ENCODE measurements at regions not wholly inside any gene's neighbourhood (a gene's known extent, or its start where the extent isn't known, plus 50 kb on each side); places are given as distances from the start of the nearest gene placed in this dataset.
"Not testable (repeated sequence)": the region's sequence is repeated elsewhere in the genome, so short reads cannot be mapped to it uniquely, and the experiment has no call there.

DNA sequence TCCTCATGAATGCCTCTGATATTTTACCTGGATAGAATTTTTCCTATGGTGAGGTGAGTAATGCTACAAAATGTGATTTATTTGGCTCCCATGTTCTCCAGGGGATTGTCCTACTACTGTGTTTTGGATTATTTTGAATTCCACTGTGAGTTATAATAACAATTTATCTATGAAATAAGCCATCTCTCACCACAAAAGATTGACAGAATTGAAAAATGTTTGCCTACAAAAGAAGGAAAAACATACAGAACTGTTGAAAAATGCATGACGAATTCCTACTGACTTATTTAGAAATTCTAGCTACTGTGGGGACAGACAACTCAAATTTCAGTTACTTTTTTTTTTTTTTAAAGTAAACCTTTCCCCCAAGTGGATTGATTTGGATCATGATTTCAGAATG lies 463.7 kb upstream of the GRIN3A start:
- no peak for DNase-seq (ENCODE audit: low read depth in 2 of 3, low spot score in 1 of 3)

GRCh38 chr9:102185962-102186361 lies 447.5 kb upstream of the GRIN3A start:
- DNase-seq (ENCODE audit: low read depth in 2 of 3, low spot score in 1 of 3) = no peak

DNA sequence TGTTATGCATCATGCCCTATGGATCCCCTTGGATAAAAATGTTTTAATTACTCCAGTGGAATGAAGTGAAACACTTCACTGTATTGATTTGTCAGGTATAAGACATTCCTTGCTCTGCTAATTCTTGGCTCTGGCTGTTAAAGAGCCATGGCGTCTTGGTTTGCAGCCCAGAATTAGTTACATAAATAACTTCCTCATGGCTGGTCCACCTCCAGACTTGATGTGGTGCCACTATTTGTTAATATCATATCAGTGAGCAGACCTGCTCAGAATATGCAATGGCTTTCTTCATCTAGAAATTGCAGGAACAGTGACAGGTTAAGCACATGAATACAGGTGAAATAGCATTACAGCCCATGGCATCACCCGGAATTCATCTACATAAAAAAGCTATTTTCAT lies 446.9 kb upstream of the GRIN3A start:
- no peak for DNase-seq (ENCODE audit: low read depth in 2 of 3, low spot score in 1 of 3)

- DNase-seq (ENCODE audit: low read depth in 2 of 3, low spot score in 1 of 3) = no peak
Measured at GRCh38 chr9:102178811-102179210, 440.4 kb upstream of the GRIN3A start.

GRCh38 chr9:102174202-102174601 lies 435.8 kb upstream of the GRIN3A start:
- DNase-seq (ENCODE audit: low read depth in 2 of 3, low spot score in 1 of 3) = not testable (repeated sequence)

DNA sequence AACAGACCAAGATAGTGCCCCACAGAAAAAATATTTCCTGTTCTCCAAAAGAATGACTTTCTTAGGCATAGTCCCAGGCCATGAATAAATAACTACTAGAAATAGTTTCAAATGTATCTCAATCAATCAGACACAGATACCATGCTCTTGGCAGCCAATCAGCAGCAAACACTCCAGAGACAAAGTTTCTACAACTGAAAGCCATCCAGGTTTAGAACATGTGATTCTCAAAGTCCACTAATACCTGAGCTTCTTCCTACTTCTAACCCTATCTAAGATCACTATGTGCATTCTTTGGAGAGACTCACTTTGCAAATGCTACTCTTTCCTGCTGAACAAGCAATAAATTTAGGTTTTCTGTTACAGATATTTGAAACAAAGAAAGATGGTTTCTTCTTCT lies 425.8 kb upstream of the GRIN3A start:
- DNase-seq (ENCODE audit: low read depth in 2 of 3, low spot score in 1 of 3) = no peak

GRCh38 chr9:102153081-102153480 lies 414.6 kb upstream of the GRIN3A start:
- not testable (repeated sequence) for DNase-seq (ENCODE audit: low read depth in 2 of 3, low spot score in 1 of 3)

GRCh38 chr9:102135768-102136167 lies 397.3 kb upstream of the GRIN3A start:
- DNase-seq (ENCODE audit: low read depth in 2 of 3, low spot score in 1 of 3) = no peak

- DNase-seq (ENCODE audit: low read depth in 2 of 3, low spot score in 1 of 3) = no peak
Measured at GRCh38 chr9:102124465-102124864, 386.0 kb upstream of the GRIN3A start.

DNA sequence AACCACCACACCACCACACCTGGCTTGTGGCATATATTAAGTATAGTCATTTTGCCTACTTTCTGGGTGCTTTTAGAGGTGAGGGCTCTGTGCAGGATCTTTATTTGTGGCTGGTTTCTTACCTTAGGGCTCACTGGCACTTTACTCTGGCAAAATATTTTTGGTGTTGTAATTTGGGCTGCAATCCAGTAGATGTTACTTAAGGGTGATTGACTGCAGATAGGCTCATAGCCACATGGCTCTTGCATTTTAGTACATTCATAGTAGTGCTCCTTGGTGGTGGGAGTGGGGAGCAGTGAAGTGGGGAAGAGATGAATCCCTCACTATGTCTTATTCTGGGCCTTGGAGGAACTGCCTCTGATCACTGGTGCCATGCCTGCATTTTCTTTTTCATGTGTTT lies 376.1 kb upstream of the GRIN3A start:
- DNase-seq (ENCODE audit: low read depth in 2 of 3, low spot score in 1 of 3) = no peak

DNA sequence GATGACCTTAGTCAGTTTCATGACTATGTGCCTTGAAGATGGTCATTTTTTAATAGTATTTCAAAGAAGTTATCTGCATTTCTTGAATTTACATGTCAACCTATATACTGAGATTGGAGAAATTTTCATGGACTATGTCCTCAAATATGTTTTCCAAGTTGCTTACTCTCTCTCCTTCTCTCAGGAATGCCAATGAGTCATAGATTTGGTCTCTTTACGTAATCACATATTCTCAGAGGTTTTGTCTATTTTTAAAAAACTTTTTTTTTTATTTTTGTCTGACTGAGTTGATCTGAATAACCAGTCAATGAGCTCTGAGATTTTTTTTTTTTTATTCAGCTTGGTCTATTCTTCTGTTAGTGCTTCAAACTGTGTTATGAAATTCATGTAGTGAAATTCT lies 374.7 kb upstream of the GRIN3A start:
- DNase-seq (ENCODE audit: low read depth in 2 of 3, low spot score in 1 of 3) = no peak

GRCh38 chr9:102106439-102106838 lies 368.0 kb upstream of the GRIN3A start:
- no peak for DNase-seq (ENCODE audit: low read depth in 2 of 3, low spot score in 1 of 3)

GRCh38 chr9:102101723-102102122 lies 363.3 kb upstream of the GRIN3A start:
- no peak for DNase-seq (ENCODE audit: low read depth in 2 of 3, low spot score in 1 of 3)

- DNase-seq (ENCODE audit: low read depth in 2 of 3, low spot score in 1 of 3) = no peak
Measured at GRCh38 chr9:102087141-102087540, 348.7 kb upstream of the GRIN3A start.

DNA sequence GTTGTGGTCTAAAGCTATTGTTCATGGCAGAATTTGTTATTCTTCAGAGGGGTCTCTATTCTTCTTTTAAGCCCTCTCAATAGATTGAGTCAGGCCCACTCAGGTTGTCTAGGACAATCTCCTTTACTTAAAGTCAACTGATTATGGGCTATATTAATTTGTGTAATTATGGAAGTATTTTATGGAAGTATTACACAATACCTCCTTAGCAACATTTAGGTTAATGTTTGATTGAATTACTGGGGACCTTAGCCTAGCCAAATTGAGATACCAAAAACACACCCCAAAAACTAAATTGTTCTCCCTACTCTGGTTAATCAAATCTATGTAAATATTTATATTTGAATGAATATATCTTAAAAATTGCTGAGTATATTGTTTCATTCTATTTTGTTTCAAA lies 347.1 kb upstream of the GRIN3A start:
- no peak for DNase-seq (ENCODE audit: low read depth in 2 of 3, low spot score in 1 of 3)

DNA sequence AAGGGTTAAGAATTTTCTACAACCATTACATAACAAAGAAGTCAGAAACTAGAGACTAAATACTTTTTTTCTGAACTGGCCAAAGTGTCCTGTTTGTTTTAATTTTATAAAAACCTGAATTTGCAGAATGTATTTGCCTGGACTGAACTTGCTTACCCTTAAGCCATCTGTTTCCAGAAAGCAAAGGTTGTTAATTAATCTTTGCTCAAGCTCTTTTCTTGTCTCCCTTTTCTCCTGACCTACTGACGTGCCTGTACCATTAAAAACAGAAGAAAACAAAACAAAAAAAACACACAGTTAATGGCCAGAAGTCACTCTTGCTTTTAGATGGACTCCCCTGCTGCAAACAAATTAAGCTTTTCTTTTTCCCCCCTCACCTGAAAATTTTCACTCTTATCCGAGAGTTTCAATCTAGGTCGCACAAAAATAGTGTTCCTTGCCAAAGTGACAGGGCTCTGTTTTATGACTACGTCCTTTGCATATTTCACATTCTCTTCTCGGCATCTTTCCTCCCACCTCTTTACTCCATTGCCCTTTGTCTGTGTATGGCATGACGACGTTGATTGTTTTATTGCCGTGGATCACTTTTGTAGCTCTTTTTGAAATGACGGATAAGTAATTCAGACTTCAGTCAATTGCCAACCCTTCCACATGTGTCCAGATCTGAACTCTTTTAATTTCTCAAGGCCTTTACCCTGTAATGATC lies 333.8 kb upstream of the GRIN3A start:
- DNase-seq (ENCODE audit: low read depth in 2 of 3, low spot score in 1 of 3) = no peak

- no peak for DNase-seq (ENCODE audit: low read depth in 2 of 3, low spot score in 1 of 3)
Measured at GRCh38 chr9:102069969-102070368, 331.5 kb upstream of the GRIN3A start.

GRCh38 chr9:102054811-102055210 lies 316.4 kb upstream of the GRIN3A start:
- no peak for DNase-seq (ENCODE audit: low read depth in 2 of 3, low spot score in 1 of 3)

- no peak for DNase-seq (ENCODE audit: low read depth in 2 of 3, low spot score in 1 of 3)
Measured at GRCh38 chr9:102049586-102050246, 311.3 kb upstream of the GRIN3A start.

- DNase-seq (ENCODE audit: low read depth in 2 of 3, low spot score in 1 of 3) = no peak
Measured at GRCh38 chr9:102047549-102047948, 309.1 kb upstream of the GRIN3A start.

DNA sequence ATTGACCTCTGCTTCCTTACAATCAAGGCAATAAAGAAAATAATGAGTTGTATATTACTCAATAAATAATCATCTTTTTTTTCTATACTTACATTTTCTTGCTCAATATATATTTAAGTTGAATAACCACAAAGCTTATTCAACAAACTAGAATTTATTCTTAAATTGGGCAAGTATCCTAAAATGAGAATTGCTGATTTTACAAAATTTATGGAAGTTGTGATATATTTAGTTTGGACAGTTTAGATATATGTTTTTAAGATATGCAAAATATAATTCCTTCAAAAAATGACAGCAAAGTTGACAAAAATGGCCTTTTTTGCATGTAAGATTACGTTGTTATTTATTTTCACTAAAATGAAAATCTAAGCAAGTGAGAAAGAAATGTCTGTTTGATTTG lies 305.7 kb upstream of the GRIN3A start:
- no peak for DNase-seq (ENCODE audit: low read depth in 2 of 3, low spot score in 1 of 3)

DNA sequence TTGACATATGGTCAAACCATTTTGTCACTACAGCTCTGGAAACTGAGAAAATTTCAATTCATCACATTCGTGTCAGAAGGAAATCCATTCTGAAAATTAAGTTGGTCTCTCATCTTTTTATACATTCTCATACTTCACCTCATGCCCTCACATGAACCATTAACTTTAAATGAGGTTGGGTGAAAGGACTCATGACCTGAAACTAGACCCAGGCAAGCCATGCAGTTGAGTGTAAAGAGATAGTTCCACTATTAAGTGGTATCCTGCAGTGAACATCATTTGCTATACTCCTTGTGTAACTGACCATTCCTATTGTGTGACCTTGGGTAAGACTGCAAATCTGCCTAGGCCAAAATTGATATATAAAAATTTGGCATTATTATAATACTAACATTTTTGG lies 299.6 kb upstream of the GRIN3A start:
- DNase-seq (ENCODE audit: low read depth in 2 of 3, low spot score in 1 of 3) = no peak

GRCh38 chr9:102035929-102036328 lies 297.5 kb upstream of the GRIN3A start:
- no peak for DNase-seq (ENCODE audit: low read depth in 2 of 3, low spot score in 1 of 3)
